Neuronal stem cell (in vitro differentiated cells): ENCODE measurements at regions not wholly inside any gene's neighbourhood (a gene's known extent, or its start where the extent isn't known, plus 50 kb on each side); places are given as distances from the start of the nearest gene placed in this dataset.

Source experiments
- DNase-seq: peaks from one replicate; pipeline ENCODE4 v3.0.0-alpha.2; 2013; ENCODE audit warnings: low spot score
- H2AFZ ChIP-seq: one replicate; pipeline ENCODE4 v1.6.1; 2013; ENCODE audit warnings: mild to moderate bottlenecking, low read length, inconsistent platforms
- H2AK5ac ChIP-seq: 2 replicates; pipeline ENCODE4 v1.6.1; 2013; ENCODE audit warnings: low read depth, mild to moderate bottlenecking, inconsistent platforms, low read length, moderate library complexity, mixed read lengths
- H2BK120ac ChIP-seq: 2 replicates; pipeline ENCODE4 v1.6.1; 2013; ENCODE audit warnings: low read depth, mild to moderate bottlenecking, inconsistent platforms, low read length, moderate library complexity, mixed read lengths
- H2BK12ac ChIP-seq: one replicate; pipeline ENCODE4 v1.6.1; 2013; ENCODE audit warnings: low read length, inconsistent platforms
- H2BK15ac ChIP-seq: 2 replicates; pipeline ENCODE4 v1.6.1; 2013; ENCODE audit warnings: mild to moderate bottlenecking, low read length, inconsistent platforms, mixed read lengths
- H2BK5ac ChIP-seq: one replicate; pipeline ENCODE4 v1.6.1; 2013; ENCODE audit warnings: inconsistent platforms, mild to moderate bottlenecking, low read length, moderate library complexity
- H3K14ac ChIP-seq: one replicate; pipeline ENCODE4 v1.6.1; 2013; ENCODE audit warnings: low read length, inconsistent platforms
- H3K18ac ChIP-seq: 2 replicates; pipeline ENCODE4 v1.6.1; 2013; ENCODE audit warnings: low read length, inconsistent platforms
- H3K23ac ChIP-seq: 2 replicates; pipeline ENCODE4 v1.6.1; 2013; ENCODE audit warnings: low read depth, mild to moderate bottlenecking, mixed read lengths, low read length, inconsistent platforms; ENCODE audit not compliant: poor library complexity
- H3K27ac ChIP-seq: replicated peaks from 3 replicates; pipeline ENCODE4 v1.5.1; 2013; ENCODE audit warnings: low read length, inconsistent platforms
- H3K27me3 ChIP-seq, 3 experiments: 2 replicates each; pipeline ENCODE4 v1.6.1; 2013; ENCODE audit warnings: low read length in 3 of 3, mild to moderate bottlenecking in 2 of 3, inconsistent platforms in 1 of 3, low read depth in 1 of 3, mixed read lengths in 1 of 3, moderate library complexity in 1 of 3; ENCODE audit not compliant: control insufficient read depth in 3 of 3, insufficient read depth in 3 of 3
- H3K36me3 ChIP-seq, 2 donors: replicated peaks in 1 of 2; 2 replicates each; pipeline ENCODE4 v1.6.1; 2013; ENCODE audit warnings: low read length in 2 of 2; ENCODE audit not compliant: control insufficient read depth in 2 of 2, insufficient read depth in 2 of 2
- H3K4ac ChIP-seq: 2 replicates; pipeline ENCODE4 v1.6.1; 2013; ENCODE audit warnings: inconsistent platforms, mild to moderate bottlenecking, low read length, moderate library complexity
- H3K4me1 ChIP-seq, 2 donors: 1 replicate in 1 of 2; 2 replicates in 1 of 2; pipeline ENCODE4 v1.6.1; 2013; ENCODE audit warnings: low read length in 2 of 2, low read depth in 1 of 2; ENCODE audit not compliant: control insufficient read depth in 2 of 2, insufficient read depth in 1 of 2
- H3K4me2 ChIP-seq: one replicate; pipeline ENCODE4 v1.6.1; 2013; ENCODE audit warnings: mild to moderate bottlenecking, low read length, inconsistent platforms; ENCODE audit not compliant: insufficient read depth, poor library complexity, severe bottlenecking
- H3K4me3 ChIP-seq, 2 donors: 2 replicates each; pipeline ENCODE4 v1.5.1; 2013; ENCODE audit warnings: low read length in 2 of 2, mild to moderate bottlenecking in 2 of 2, inconsistent platforms in 1 of 2, moderate library complexity in 1 of 2
- H3K79me1 ChIP-seq: one replicate; pipeline ENCODE4 v1.6.1; 2013; ENCODE audit warnings: low read depth, mild to moderate bottlenecking, inconsistent platforms, low read length, moderate library complexity
- H3K9ac ChIP-seq: one replicate; pipeline ENCODE4 v1.6.1; 2013; ENCODE audit warnings: mild to moderate bottlenecking, low read depth, low read length, inconsistent platforms; ENCODE audit not compliant: poor library complexity
- H3K9me3 ChIP-seq, 2 donors: replicated peaks in 1 of 2; 2 replicates each; pipeline versions ENCODE3 to v1.6.1; 2013; ENCODE audit warnings: low read length in 2 of 2, mild to moderate bottlenecking in 2 of 2, inconsistent platforms in 1 of 2, low read depth in 1 of 2, mixed read lengths in 1 of 2, moderate library complexity in 1 of 2; ENCODE audit not compliant: control insufficient read depth in 2 of 2, insufficient read depth in 1 of 2
- H4K8ac ChIP-seq: one replicate; pipeline ENCODE4 v1.6.1; 2013; ENCODE audit warnings: low read depth, mild to moderate bottlenecking, inconsistent platforms, low read length, moderate library complexity
- H4K91ac ChIP-seq: one replicate; pipeline ENCODE4 v1.6.1; 2013; ENCODE audit warnings: low read length, low read depth, mild to moderate bottlenecking, inconsistent platforms; ENCODE audit not compliant: poor library complexity
- WGBS, 2 donors: extraction: QIAGEN DNeasy Blood & Tissue Kit; methylation state at CpG; one replicate each; pipeline ENCODE4 v1.1.7; 2013; ENCODE audit warnings: missing lambda C conversion rate in 2 of 2, mixed read lengths in 1 of 2; ENCODE audit not compliant: insufficient read length in 2 of 2, insufficient replicate concordance in 1 of 2; ENCODE audit errors: extremely low coverage in 2 of 2; 5-methylcytosine and 5-hydroxymethylcytosine counted together

DNA sequence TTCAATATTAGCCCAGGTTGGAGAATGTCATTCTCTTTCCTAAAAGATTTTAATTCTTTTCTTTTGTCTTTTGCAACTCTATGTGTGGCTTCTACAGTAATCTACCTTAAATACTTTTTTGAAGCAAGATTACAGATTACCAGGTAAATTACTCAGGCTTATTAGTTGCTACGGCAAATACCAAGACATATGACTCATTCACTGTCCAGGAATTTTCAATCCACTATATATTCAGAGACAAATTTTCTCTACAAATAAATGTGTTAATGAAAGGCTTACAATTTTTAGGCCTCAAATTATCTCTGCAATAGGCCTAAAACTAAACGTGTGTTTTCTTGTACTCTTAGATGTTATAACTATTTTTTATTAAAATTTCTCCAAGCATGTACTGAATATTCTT, 631.3 kb downstream of the DIAPH3 start:
- H4K91ac ChIP-seq, result no peak overlapping the region
- no peak overlapping the region for H3K9ac ChIP-seq
- no peak overlapping the region for H3K18ac ChIP-seq
- H3K79me1 ChIP-seq, result no peaks in the 10 kb centered on the region
- no peak overlapping the region for H2BK120ac ChIP-seq
- H2BK12ac ChIP-seq, result no peak overlapping the region
- no peak overlapping the region for H4K8ac ChIP-seq
- H2BK15ac ChIP-seq, result no peak overlapping the region
- H3K4me2 ChIP-seq, result no peak overlapping the region
- no peak overlapping the region for H3K23ac ChIP-seq
- H2AK5ac ChIP-seq, result no peak overlapping the region
- H3K4ac ChIP-seq, result no peak overlapping the region
- H3K9me3 ChIP-seq, result no peaks in the 10 kb centered on the region
- DNase-seq, result no peak
- H2BK5ac ChIP-seq, result no peak overlapping the region
- no peaks in the 10 kb centered on the region for H3K27me3 ChIP-seq
- H3K4me3 ChIP-seq, result no peak overlapping the region
- H3K36me3 ChIP-seq, result no peaks in the 10 kb centered on the region
- no peak overlapping the region for H2AFZ ChIP-seq
- no CpG with 5 or more reads among the region's 2 CpGs for WGBS, 2 donors
- no peak overlapping the region for H3K27ac ChIP-seq
- H3K14ac ChIP-seq, result no peak overlapping the region
- peaks cover 2 to 14% of the 10 kb centered on the region in 2 donors for H3K4me1 ChIP-seq

DNA sequence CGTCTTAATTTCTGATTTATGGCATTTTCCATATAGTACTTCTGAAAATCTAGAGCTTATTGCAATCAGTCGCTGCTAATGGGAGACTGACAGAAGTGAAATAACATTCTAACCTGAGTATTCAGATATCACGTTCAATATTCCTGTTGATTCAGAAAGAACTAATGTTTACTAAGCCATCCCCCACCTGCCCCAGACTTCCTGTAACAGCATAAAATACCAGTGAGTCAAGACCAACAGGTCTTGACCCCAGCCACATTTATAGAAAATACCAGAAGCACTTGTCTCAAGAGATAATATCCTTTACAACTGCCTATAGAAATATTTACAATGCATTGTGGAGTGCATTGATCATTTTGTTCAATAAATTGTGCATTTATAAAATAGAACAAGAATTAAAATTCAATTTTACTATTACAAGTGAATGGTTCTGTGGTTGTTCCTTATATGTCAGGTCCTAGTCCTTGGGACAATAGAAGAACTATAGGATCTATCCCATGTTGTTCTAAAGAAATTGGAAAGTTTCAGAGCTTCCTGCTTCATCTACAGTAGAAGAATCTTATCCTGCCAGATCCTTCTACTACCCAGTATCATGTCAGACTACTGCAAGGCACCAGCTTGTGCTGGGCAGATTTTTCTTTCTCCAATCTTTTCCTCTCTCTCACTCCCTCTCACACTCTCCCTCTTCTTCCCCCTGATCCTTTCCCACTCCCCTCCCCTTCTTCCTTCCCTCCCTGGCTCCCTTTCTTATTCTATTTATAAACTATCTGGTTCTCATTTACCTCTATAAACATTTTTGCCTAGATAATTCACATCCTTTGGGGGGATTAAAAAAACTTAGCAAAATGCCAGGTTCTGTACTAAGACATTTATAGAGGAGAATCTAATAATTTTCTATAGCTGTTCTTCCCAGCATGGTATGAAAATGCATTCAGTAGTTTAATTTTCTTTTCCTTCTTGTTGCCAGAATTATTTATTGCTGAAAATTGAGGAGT, 629.9 kb downstream of the DIAPH3 start:
- H3K4me2 ChIP-seq, result no peak overlapping the region
- H3K4ac ChIP-seq, result no peak overlapping the region
- no peak overlapping the region for H3K4me3 ChIP-seq
- H4K8ac ChIP-seq, result no peak overlapping the region
- WGBS, 2 donors, result no CpG with 5 or more reads among the region's 3 CpGs
- no peak overlapping the region for H2BK12ac ChIP-seq
- no peak overlapping the region for H3K14ac ChIP-seq
- no peak overlapping the region for H3K27ac ChIP-seq
- H3K27me3 ChIP-seq, result no peaks in the 10 kb centered on the region
- no peak overlapping the region for H4K91ac ChIP-seq
- H3K36me3 ChIP-seq, result no peaks in the 10 kb centered on the region
- H2AK5ac ChIP-seq, result no peak overlapping the region
- no peaks in the 10 kb centered on the region for H3K9me3 ChIP-seq
- no peaks in the 10 kb centered on the region for H3K79me1 ChIP-seq
- no peak overlapping the region for H2AFZ ChIP-seq
- H2BK5ac ChIP-seq, result no peak overlapping the region
- DNase-seq, result no peak
- H2BK120ac ChIP-seq, result no peak overlapping the region
- no peak overlapping the region for H3K18ac ChIP-seq
- H2BK15ac ChIP-seq, result no peak overlapping the region
- H3K9ac ChIP-seq, result no peak overlapping the region
- peaks cover 2 to 14% of the 10 kb centered on the region in 2 donors for H3K4me1 ChIP-seq
- H3K23ac ChIP-seq, result no peak overlapping the region

DNA sequence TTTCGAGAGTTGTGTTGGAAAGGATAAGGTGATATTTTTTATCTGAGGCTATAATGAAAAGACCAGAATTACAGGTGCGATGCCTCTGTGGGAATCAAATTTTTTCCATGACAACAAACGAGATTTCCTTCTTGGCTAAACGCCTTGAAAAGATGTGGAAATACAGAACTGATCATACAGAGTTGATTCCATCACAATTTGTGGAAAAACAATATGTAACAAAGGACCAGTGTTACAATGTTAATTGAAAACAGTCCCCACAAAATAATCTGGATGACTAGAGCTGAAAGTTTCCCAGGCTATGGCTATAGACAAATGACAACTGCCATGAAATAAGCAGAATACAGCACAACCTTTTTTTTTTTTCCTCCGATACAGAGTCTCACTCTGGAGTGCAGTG, 628.9 kb downstream of the DIAPH3 start:
- Histone ChIP-seq H4K91ac (no peak overlapping the region), H3K4me1 (peaks cover 2 to 14% of the 10 kb centered on the region in 2 donors), H3K4me2 (no peak overlapping the region), H2BK5ac (no peak overlapping the region), H3K4me3 (no peak overlapping the region), H3K36me3 (no peaks in the 10 kb centered on the region), H2BK15ac (no peak overlapping the region), H2BK120ac (no peak overlapping the region), H3K27ac (no peak overlapping the region), H3K4ac (no peak overlapping the region), H2AK5ac (no peak overlapping the region), H2BK12ac (no peak overlapping the region), H3K79me1 (no peaks in the 10 kb centered on the region), H3K14ac (no peak overlapping the region), H4K8ac (no peak overlapping the region), H3K18ac (no peak overlapping the region), H2AFZ (no peak overlapping the region), H3K23ac (no peak overlapping the region), H3K9ac (no peak overlapping the region), H3K27me3 (no peaks in the 10 kb centered on the region), H3K9me3 (no peaks in the 10 kb centered on the region)
- WGBS, 2 donors, result 100% methylated on average over 1 of the region's 5 CpGs; no CpG with 5 or more reads in 1 of the 2 donors
- DNase-seq, result no peak

DNA sequence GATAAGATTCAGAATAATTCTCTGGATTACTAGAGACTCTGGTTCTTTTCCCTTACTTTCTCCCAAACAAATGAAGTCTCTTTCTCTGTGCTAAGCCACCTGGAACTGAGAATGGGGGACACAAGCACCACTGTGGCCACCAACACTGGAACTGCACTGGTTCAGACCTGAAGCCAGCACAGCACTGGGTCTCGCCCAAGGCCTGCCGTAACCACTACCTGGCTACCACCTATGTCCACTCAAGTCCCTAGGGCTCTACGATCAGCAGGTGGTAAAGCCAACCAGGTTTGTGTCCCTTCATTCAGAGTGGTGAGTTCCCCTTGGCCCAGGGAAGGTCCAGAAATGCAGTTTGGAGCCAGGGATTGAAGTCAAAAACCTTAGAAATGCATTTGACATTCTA, 626.2 kb downstream of the DIAPH3 start:
- no peak overlapping the region for H2AFZ ChIP-seq
- no peak overlapping the region for H2BK120ac ChIP-seq
- H3K4ac ChIP-seq, result no peak overlapping the region
- H3K4me3 ChIP-seq, result no peak overlapping the region
- no peak overlapping the region for H3K23ac ChIP-seq
- H3K14ac ChIP-seq, result peak overlapping the region; percentile 10
- no peaks in the 10 kb centered on the region for H3K79me1 ChIP-seq
- H3K9me3 ChIP-seq, result no peaks in the 10 kb centered on the region
- H3K27ac ChIP-seq, result no peak overlapping the region
- H3K27me3 ChIP-seq, result no peaks in the 10 kb centered on the region
- no peaks in the 10 kb centered on the region for H3K36me3 ChIP-seq
- no peak overlapping the region for H2BK5ac ChIP-seq
- no peak overlapping the region for H3K4me2 ChIP-seq
- peaks cover 3 to 13% of the 10 kb centered on the region in 2 donors for H3K4me1 ChIP-seq
- no peak overlapping the region for H3K18ac ChIP-seq
- no peak overlapping the region for H4K91ac ChIP-seq
- no peak overlapping the region for H2BK12ac ChIP-seq
- no CpG with 5 or more reads among the region's 3 CpGs for WGBS, 2 donors
- no peak for DNase-seq
- H2AK5ac ChIP-seq, result no peak overlapping the region
- no peak overlapping the region for H3K9ac ChIP-seq
- H4K8ac ChIP-seq, result no peak overlapping the region
- H2BK15ac ChIP-seq, result no peak overlapping the region
